Forelimb muscle (tissue), 1 donor: ENCODE measurements at regions not wholly inside any gene's neighbourhood (a gene's known extent, or its start where the extent isn't known, plus 50 kb on each side); places are given as distances from the start of the nearest gene placed in this dataset.

Experiments used
- DNase-seq: peaks from one replicate; pipeline ENCODE4 v3.0.0-alpha.2; 2013; ENCODE audit warnings: low read depth

GRCh38 chr9:135239100-135239768 lies 151.8 kb downstream of the OLFM1 start:
- DNase-seq: no peak

- DNase-seq: no peak
Measured at GRCh38 chr9:135239769-135240141, 152.3 kb downstream of the OLFM1 start.

- no peak for DNase-seq
Measured at GRCh38 chr9:135240222-135240621, 152.8 kb downstream of the OLFM1 start.

- DNase-seq: no peak
Measured at GRCh38 chr9:135240871-135241311, 153.4 kb downstream of the OLFM1 start.

- no peak for DNase-seq
Measured at GRCh38 chr9:135241381-135242048, 154.0 kb downstream of the OLFM1 start.

- DNase-seq: no peak
Measured at GRCh38 chr9:135242049-135242396, 154.6 kb downstream of the OLFM1 start.

- DNase-seq: no peak
Measured at GRCh38 chr9:135242406-135242805, 154.9 kb downstream of the OLFM1 start.

- no peak for DNase-seq
Measured at GRCh38 chr9:135243201-135244190, 156.0 kb downstream of the OLFM1 start.

- no peak for DNase-seq
Measured at GRCh38 chr9:135244271-135245221, 157.1 kb downstream of the OLFM1 start.

- DNase-seq: no peak
Measured at GRCh38 chr9:135245482-135246247, 158.2 kb downstream of the OLFM1 start.

GRCh38 chr9:135246248-135247205 lies 159.1 kb downstream of the OLFM1 start:
- no peak for DNase-seq

- DNase-seq: no peak
Measured at GRCh38 chr9:135247227-135247930, 159.9 kb downstream of the OLFM1 start.

GRCh38 chr9:135248111-135248510 lies 160.6 kb downstream of the OLFM1 start:
- DNase-seq: no peak

- DNase-seq: no peak
Measured at GRCh38 chr9:135248721-135249120, 161.3 kb downstream of the OLFM1 start.

- DNase-seq: no peak
Measured at GRCh38 chr9:135249191-135249590, 161.7 kb downstream of the OLFM1 start.

- DNase-seq: no peak
Measured at GRCh38 chr9:135249711-135250110, 162.2 kb downstream of the OLFM1 start.

GRCh38 chr9:135251331-135251761 lies 163.9 kb downstream of the OLFM1 start:
- no peak for DNase-seq

GRCh38 chr9:135251996-135252760 lies 164.7 kb downstream of the OLFM1 start:
- no peak for DNase-seq
